Islet precursor cell (in vitro differentiated cells): ENCODE measurements at regions not wholly inside any gene's neighbourhood (a gene's known extent, or its start where the extent isn't known, plus 50 kb on each side); places are given as distances from the start of the nearest gene placed in this dataset.
"Not testable (repeated sequence)": the region's sequence is repeated elsewhere in the genome, so short reads cannot be mapped to it uniquely, and the experiment has no call there.

Experiments used
- DNase-seq: peaks from one replicate; pipeline ENCODE4 v3.0.0-alpha.2; 2018

DNA sequence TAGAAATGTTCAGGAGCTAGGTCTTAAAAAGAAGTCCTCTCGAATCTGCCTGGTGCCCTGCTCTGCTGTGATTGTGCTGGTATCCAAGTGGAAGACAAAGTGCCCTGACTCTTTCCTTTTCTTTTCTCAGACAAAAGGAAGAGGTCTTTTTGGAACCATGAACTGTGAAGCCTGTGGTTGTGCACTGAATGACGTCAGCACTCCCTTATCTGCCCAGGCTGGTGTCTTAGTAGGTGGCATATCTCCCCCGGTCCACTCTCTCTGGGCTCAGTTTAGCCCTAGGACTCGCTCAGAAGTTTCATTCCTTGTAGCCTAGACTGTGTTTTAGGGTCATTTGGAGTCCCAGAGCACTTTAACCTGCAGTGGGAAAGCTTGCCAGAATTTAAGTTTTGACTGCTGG, 400.3 kb upstream of the CT83 start:
- peak; percentile 40 for DNase-seq

- peak; percentile 22 for DNase-seq
Measured at GRCh38 chrX:116862340-116862739, 399.6 kb upstream of the CT83 start.

DNA sequence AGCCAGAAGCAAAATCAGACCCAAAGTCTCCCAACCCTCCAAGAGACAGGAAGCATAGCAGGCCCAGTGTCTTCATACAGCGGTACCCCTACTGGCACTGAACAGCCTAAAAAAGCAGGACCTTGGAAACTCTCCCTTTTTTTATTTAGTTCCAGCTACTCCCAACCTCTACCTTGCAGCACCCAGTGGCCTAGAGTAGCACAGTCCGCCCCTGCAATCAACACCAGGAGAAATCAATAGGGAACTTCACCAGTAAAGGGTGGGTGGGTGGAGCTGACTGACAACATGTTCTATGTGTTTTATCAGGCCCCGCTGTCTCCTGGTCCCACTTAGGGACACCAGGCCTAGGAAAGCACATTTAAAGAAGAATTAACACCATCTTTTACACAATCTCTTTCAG, 378.5 kb upstream of the CT83 start:
- no peak for DNase-seq

DNA sequence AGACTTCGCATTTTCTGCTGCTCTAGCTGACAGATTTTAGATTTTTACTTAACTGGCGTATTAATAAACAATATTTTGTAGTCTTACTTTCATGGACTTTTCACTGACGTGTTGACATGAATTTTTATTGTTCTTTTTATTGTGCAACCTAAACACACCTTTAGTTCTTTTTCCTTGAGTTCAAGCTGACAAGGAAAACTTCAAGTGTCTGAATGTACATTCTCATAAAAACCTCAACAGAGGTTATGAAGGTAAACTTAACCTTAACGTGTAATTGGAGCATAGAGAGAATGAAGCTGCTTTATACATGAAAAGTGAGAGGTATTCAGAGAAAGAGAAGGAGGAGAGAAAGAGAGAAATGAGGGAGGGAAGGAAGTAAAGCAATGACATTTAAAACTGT, 364.3 kb upstream of the CT83 start:
- DNase-seq = no peak

- DNase-seq = no peak
Measured at GRCh38 chrX:116824785-116825184, 362.0 kb upstream of the CT83 start.

DNA sequence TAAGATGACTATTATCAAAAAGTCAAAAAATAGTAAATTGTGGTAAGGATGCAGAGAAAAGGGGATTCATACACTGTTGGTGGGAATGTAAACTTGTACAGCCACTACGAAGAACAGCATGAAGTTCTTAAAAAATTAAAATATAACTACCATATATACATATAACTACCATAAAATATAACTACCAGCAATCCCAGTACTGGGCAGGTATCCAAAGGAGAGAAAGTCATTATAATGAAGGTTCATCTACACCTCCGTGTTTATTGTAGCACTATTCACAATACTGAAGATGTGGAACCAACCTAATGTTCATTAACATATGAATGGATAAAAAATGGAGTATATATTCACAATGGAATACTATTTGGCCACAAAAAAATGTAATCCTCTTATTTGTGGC, 360.9 kb upstream of the CT83 start:
- DNase-seq = no peak

- DNase-seq = no peak
Measured at GRCh38 chrX:116806288-116806802, 343.6 kb upstream of the CT83 start.

DNA sequence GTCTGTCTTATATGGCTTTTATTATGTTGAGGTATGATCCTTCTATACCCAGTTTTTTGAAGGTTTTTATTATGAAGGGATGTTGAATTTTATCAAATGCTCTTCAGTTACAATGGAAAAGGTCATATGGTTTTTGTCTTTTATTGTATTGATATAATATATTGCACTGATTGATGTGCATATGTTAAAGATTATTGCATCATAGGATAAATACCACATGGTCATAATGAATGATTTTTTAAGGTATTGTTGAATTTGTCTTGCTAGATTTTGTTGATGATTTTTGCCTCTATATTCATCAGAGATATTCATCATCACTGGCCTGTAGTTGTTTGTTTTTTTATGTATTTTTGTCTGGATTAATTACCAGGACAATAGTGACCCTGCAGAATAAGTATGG, 339.2 kb upstream of the CT83 start:
- DNase-seq = no peak

DNA sequence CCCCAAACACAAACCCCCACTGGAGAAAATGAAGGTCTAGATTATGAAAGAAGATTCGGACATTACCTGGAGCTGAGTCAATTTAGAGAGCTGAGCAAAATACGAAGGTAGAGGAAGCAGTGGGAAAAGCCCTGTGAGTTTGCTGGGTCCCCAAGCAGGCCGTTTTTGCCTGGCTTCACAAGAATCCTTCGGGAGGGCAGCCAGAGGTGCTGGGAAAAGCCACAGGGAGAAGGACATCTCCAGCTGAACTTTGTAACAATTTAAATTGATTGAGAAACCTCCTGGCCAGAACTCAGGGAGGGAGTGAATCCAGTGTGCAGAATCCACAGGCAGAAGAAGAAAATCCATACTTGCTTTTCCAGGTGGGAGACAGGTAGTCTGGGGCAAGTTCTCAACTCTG, 319.1 kb upstream of the CT83 start:
- no peak for DNase-seq

GRCh38 chrX:116757491-116757890, 294.7 kb upstream of the CT83 start:
- no peak for DNase-seq

GRCh38 chrX:116756958-116757357, 294.2 kb upstream of the CT83 start:
- no peak for DNase-seq

- peak; percentile 81 for DNase-seq
Measured at GRCh38 chrX:116749943-116750342, 287.2 kb upstream of the CT83 start.

GRCh38 chrX:116732214-116732613, 269.4 kb upstream of the CT83 start:
- no peak for DNase-seq

- no peak for DNase-seq
Measured at GRCh38 chrX:116726806-116727205, 264.0 kb upstream of the CT83 start.

DNA sequence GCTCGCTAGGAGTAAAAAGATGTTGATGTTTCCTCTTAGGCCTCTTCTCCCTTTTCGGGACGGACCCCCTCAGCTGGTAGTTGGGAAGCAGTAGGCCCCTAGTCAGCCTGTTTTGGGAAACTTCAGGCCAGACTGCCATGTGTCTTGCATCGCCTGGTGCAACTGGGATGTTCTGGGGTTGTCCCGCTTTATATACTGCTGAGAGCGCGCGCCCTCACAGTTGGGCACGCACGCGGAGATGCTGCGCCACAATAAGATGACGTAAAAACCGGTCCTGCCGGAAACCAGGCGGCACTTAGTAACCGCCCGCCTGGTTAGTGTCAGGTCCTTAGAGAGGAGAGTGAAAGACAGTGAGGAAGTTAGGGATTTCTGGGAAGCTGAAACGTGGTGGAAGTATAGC, 231.3 kb upstream of the CT83 start:
- DNase-seq = no peak

DNA sequence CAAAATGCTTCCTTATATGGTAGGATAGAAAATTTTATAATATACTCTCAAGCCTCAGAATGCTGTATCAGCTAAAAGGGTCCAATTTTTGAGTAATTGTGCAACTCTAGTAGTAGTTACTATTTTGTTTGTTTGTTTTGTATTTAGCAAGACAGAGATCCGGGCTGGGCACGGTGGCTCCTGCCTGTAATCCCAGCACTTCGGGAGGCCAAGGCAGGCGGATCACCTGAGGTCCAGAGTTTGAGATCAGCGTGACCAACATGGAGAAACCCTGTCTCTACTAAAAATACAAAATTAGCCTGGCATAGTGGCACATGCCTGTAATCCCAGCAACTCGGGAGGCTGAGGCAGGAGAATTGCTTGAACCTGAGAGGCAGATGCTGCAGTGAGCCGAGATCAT, 216.8 kb upstream of the CT83 start:
- not testable (repeated sequence) for DNase-seq

- DNase-seq = peak; percentile 73
Measured at GRCh38 chrX:116667346-116668134, 204.8 kb upstream of the CT83 start.

- no peak for DNase-seq
Measured at GRCh38 chrX:116657071-116657470, 194.3 kb upstream of the CT83 start.

DNA sequence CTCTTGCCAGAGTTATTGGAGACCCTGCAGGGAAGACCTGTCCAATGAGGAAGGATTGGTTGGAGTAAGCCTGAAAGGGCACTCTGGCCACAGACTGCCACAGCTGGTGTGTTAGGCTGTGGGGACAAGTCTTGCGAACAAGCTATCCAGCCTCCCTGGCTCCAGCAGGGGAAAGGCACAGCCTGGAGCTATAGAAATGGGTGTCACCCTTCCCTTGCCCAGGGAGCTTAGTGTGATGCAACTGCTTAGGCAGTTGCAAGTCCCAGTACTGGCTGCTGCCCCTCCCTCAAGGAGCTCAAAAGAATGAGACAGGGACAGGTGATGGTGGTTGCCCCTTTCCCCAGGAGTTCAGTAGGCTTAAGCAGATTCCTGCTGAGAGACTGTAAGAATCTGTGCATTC, 165.7 kb upstream of the CT83 start:
- peak; percentile 62 for DNase-seq

GRCh38 chrX:116618546-116618945, 155.8 kb upstream of the CT83 start:
- DNase-seq = no peak

- no peak for DNase-seq
Measured at GRCh38 chrX:116607776-116608175, 145.0 kb upstream of the CT83 start.

DNA sequence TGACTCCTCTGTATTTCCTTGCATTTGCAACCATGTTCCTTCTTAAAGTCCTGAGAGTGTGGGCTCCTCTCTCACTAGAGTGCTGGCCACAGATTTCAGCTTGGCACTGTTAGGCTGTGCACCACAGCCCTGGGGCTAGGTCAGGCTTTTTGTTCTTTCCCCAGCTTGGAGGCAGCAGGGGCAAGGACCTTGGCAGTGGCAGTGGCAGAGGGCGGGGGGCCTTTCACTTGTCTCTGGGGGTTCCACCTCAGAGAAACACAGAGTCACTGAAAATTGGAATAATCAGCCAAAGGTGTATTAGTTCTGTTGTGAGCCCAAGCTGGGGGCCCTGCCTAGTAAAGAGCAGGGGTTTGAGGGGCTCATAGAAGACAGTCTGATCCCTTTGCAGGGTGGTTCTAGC, 142.8 kb upstream of the CT83 start:
- no peak for DNase-seq

GRCh38 chrX:116596010-116596409, 133.2 kb upstream of the CT83 start:
- no peak for DNase-seq
